ENCODE measurements at regions not wholly inside any gene's neighbourhood (a gene's known extent, or its start where the extent isn't known, plus 50 kb on each side); places are given as distances from the start of the nearest gene placed in this dataset.
"Not testable (repeated sequence)": the region's sequence is repeated elsewhere in the genome, so short reads cannot be mapped to it uniquely, and the experiment has no call there.

DNA sequence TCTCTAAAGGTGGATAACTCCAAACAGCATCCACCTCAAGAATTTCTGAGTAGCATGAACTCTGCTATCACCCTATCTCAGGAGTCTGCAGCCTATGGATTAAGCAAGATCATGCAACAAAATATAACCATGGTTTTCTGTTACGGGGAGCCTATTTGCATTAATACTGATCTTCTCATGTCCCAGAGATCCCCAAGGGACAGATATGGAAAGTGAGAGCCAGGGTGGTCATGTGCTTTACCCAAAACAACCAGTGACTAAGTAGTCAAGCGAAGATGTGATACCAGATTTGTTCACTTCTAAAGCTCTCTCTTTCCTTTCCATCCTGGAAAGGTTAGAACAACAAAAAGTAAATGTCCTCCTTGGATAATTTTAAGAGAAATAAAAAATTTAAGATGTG is 125.1 kb downstream of the PRRX1 start:
- no peak for DNase-seq

DNA sequence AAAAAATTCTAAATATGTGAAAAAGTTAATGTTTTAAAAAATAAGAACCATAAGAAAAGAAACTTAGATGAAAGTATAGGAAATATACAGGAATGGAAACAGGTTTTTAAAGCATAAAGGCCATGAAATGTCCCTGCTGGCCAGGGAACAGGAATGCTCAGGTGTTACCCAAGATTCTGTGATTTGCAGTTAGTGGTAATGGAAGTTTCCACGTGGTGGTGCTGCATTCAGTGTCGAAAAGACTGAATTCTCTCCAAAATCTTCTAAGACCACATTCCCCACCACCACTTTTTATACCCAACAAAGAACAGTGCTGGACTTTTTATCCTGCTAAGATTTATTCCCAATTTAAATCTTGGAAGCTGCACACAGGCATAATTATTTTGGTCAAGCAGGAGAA is 126.2 kb downstream of the PRRX1 start:
- DNase-seq, result no peak

- no peak for DNase-seq
Measured at GRCh38 chr1:170790651-170791071, 126.7 kb downstream of the PRRX1 start.

DNA sequence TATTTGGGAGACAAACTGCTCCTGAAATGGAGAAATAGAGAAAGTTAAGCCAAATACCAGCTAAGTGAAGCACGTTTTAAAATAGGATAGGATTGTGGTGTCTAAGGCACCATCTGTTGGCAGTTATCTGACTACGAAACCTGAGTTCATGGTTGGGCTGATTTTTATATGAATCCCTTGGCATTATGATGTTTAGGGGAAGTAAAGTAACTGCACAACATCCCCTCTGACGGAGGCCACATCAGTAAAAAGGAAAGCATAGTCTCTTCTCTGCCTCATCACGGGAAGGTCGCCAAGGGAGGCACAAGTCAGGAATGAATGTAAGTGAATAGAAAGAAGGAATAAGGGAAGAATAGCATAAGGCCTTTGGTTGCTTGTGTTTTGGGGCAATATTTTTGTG is 128.0 kb downstream of the PRRX1 start:
- no peak for DNase-seq

GRCh38 chr1:170800265-170800664 is 135.1 kb upstream of the MROH9 start:
- no peak for DNase-seq

DNA sequence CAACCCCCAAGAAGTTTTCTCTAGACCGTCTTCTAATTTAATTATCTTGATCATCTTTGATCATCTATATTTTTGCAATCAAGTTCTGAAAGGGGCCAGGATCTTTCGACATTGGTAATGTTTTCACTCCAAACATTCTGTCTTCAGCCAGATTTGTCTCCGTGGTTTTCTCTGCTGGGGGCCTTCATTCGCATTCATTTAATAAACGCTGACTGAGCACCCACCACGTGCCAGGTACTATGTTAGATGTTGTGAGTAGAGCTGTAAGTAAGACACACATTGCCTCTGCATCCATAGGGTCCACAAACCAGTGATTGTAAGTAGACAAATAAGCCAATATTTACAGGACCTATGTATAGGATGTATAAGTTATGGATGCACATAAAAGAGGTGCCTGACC is 134.5 kb upstream of the MROH9 start:
- DNase-seq, result no peak

DNA sequence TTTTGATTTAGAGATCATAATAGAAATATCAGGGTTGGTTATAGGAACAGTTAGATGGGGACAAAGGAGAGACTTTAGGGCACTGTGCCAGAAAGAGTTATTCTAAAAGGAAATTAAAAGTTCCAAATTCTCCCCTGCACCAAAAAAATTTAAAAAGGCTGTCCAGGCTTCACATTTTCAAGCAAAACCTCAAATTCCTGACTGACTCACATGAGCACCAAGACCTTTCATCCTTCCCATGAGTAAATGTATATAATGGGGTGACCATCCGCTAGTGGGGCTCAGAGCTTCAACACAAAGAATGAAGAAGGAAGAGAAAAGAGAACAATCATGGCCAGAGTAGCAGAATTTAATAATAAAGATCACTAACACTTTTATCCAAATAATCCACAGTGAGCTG is 131.6 kb upstream of the MROH9 start:
- DNase-seq, result no peak

GRCh38 chr1:170804419-170804818 is 130.9 kb upstream of the MROH9 start:
- DNase-seq, result no peak

GRCh38 chr1:170804879-170805278 is 130.5 kb upstream of the MROH9 start:
- DNase-seq, result no peak

- no peak for DNase-seq
Measured at GRCh38 chr1:170806961-170807360, 128.4 kb upstream of the MROH9 start.

- no peak for DNase-seq
Measured at GRCh38 chr1:170807432-170807831, 127.9 kb upstream of the MROH9 start.

DNA sequence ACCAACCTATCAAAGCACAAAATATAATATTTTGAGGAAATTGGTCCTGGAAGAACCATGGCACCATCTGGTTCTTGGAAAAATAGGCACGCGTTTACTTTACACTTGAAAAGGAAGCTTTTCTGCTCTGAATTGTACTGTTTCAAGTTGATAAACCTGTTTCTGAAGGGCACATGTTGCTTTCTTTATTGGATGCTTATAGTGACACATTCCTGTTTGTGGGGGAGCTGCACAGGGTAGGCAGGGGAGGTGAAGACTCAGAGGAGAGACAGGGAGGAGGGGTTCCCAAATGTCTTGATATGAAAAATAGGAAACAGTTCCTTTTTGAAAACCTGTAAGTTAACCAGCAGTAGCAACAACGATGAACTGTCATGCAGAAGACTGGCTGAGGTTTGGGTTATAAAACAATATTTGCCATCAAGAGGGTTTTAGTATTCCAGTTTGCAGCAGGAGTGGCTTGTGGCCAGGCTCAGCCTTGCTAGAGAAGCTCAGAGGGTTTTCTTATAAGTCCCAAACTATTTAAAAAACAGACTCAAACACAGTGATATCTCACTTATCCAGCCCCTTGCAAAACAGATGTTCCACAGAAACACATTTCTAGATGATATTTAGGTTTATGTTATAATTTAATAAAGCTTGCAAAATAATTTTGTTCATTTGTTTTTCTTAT is 127.0 kb upstream of the MROH9 start:
- DNase-seq, result no peak

- not testable (repeated sequence) for DNase-seq
Measured at GRCh38 chr1:170811013-170811412, 124.3 kb upstream of the MROH9 start.

- no peak for DNase-seq
Measured at GRCh38 chr1:170819781-170820180, 115.6 kb upstream of the MROH9 start.

DNA sequence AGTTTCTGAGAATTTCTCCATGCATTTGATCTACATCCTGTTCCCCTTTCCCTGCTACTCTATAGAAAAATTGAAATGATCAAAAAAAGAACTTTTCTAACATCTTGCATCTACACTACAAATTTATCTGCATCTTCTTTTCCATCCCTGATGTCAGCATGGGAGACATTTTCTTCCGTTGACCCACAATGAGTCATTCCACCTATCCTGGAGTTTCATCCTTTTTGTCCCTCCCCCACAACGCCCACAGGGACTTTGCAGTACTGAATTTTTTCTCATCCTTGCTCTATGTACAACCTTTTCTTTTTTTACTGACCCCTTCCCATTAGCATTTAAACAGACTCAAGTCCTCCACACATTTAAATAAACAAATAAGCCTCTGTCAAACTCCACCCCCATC is 112.2 kb upstream of the MROH9 start:
- DNase-seq, result no peak

DNA sequence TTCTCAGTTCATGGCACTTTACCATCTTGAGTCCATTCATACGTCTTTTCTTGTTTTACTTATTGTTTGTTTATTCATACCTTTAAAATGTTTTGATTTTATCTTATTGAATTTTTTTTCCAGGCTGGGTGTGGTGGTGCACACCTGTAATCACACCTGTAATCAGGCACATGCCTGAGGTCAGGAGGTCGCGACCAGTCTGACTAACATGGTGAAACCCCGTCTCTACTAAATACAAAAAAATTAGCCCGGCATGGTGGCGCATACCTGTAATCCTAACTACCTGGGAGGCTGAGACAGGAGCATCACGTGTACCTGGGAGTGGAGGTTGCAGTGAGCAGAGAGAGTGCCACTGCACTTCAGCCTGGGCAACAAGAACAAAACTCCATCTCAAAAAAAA is 104.1 kb upstream of the MROH9 start:
- no peak for DNase-seq

DNA sequence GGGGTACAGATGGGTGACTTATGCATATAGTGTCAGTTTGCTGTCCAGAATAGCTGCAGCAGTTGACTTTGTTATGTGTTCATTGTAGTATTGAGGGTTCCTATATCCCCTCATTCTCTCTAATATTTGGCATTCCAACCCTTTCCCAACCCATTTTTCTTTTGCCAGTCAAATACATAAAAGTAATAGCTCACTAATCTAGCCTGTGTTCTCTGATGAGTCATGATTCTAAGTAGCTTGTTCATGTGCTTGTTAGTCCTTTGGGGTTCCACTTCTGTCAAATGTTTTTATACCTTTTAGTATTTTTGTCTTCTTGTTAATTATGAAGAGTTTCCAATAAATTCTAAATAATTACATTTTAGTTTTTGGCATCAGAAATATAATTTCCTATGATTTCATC is 99.2 kb upstream of the MROH9 start:
- no peak for DNase-seq

GRCh38 chr1:170840371-170840770 is 95.0 kb upstream of the MROH9 start:
- DNase-seq, result no peak

DNA sequence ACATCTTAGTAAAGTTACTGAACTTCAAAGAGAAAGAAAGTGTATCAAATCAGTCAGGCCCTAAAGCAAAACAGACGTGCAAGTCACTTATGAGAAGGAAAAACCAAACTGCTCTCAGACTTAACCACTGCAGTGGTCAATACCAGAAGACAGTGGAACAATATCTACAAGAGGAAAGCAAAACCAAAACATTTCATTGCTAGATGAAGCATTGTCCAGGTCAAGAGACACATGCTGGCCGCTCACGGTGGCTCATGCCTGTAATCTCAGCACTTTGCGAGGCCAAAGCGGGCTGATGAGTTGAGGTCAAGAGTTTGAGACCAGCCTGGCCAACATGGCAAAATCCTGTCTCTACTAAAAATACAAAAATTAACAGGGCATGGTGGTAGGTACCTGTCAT is 82.0 kb upstream of the MROH9 start:
- no peak for DNase-seq

DNA sequence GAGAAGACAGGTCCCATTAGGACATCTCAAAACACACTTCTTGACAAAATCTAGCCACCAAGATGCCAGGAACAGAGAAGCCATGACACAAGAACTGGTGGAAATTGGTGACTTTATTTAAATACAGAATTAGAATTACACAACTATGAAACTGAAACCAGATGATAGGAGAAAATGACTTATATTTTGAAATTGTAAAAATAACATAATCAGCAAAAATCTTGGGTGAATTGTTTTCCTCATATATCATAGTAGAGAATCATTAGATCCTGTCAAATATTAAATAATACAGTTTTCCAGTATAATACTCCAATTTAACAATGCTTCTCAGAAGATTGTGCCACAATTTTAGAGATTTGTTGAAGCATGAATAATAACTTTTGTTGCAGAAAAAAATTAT is 81.5 kb upstream of the MROH9 start:
- DNase-seq, result no peak

DNA sequence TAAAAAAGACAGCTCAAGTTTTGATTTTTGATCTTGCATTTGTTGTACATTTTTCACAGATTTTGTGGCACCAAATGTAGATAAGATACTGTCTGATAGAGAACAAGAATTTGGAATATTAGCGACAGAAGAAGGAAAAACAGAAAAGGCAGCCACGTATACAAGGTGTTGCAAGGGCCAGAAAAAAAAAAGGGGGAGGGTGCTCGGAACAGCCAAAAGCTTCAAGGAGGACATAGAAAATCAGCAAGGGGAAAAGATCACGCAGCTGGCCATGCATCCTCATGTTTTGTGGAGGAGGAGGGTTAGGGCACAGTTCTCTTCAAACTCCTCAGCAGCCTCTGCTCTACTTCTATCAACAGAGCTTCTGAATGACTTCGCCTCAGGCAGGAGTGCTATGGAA is 80.7 kb upstream of the MROH9 start:
- DNase-seq, result no peak

- DNase-seq, result no peak
Measured at GRCh38 chr1:170856455-170856854, 78.9 kb upstream of the MROH9 start.

- no peak for DNase-seq
Measured at GRCh38 chr1:170857955-170858354, 77.4 kb upstream of the MROH9 start.

DNA sequence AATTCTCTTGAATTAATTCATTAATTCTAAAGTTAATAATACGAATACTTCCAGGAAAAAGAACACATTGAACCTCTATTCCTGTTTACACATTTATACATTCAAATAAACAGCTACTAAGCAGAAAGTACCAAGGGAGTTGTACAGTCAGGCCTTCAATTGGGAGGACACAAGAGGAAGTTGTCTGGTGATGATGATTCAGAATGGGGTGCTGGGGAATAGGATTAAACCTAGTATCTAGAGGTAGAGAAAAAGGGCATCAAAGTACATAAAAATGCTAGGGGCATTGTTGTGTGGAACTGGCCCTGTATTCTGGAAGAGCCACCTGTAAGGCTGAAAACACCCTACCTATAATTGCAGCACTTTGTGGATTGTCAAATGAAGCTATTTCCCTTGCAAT is 71.7 kb upstream of the MROH9 start:
- DNase-seq, result no peak

- DNase-seq, result no peak
Measured at GRCh38 chr1:170864238-170864637, 71.1 kb upstream of the MROH9 start.
